OCI-LY7 (cell line): ENCODE measurements at regions not wholly inside any gene's neighbourhood (a gene's known extent, or its start where the extent isn't known, plus 50 kb on each side); places are given as distances from the start of the nearest gene placed in this dataset.

ENCODE experiments used
- CTCF ChIP-seq: fragments of 200-600 bp; sonication (generic); conservative IDR thresholded peaks from 2 replicates; pipeline ENCODE4 v1.5.1; 2014; ENCODE audit warnings: mild to moderate bottlenecking, antibody characterized with exemption, low read length, moderate library complexity, mixed read lengths
- EZH2phosphoT487 ChIP-seq: fragments of 200-600 bp; sonication (generic); IDR thresholded peaks from 2 replicates; pipeline ENCODE4 v1.6.1; 2018; ENCODE audit warnings: low read depth, borderline replicate concordance, mild to moderate bottlenecking, mixed run types, antibody characterized with exemption, low read length, moderate library complexity, mixed read lengths

- TF ChIP-seq CTCF (no peak), EZH2phosphoT487 (no peak)
Measured at GRCh38 chr2:149984311-149984710, 396.7 kb upstream of the MMADHC start.
